ENCODE measurements at regions not wholly inside any gene's neighbourhood (a gene's known extent, or its start where the extent isn't known, plus 50 kb on each side); places are given as distances from the start of the nearest gene placed in this dataset.

DNA sequence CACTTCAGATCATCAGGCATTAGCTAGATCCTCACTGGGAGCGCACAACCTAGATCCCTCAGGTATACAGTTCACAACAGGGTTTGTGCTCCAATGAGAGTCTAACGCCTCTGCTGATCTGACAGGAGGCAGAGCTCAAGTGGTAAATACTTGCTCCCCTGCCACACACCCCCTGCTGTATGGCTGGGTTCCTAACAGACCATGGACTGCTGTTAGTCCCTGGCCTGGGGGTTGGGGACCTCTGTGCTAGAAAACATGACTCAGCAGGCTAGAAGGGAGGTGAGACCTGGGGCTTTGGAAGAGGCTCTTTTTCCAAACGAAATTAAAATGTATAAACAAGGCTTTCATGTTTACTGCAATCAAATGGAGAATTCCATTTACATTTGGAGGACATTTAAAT, 691.1 kb downstream of the FLRT2 start:
- TF ChIP-seq, protein P1, sequence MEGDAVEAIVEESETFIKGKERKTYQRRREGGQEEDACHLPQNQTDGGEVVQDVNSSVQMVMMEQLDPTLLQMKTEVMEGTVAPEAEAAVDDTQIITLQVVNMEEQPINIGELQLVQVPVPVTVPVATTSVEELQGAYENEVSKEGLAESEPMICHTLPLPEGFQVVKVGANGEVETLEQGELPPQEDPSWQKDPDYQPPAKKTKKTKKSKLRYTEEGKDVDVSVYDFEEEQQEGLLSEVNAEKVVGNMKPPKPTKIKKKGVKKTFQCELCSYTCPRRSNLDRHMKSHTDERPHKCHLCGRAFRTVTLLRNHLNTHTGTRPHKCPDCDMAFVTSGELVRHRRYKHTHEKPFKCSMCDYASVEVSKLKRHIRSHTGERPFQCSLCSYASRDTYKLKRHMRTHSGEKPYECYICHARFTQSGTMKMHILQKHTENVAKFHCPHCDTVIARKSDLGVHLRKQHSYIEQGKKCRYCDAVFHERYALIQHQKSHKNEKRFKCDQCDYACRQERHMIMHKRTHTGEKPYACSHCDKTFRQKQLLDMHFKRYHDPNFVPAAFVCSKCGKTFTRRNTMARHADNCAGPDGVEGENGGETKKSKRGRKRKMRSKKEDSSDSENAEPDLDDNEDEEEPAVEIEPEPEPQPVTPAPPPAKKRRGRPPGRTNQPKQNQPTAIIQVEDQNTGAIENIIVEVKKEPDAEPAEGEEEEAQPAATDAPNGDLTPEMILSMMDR (IDR thresholded peaks at IDR 0.05): no peak
- no peak for TF ChIP-seq POLR2A (IDR thresholded peaks at IDR 0.05)

Data from body of pancreas (tissue), 4 donors.